H1 (cell line): ENCODE measurements at regions not wholly inside any gene's neighbourhood (a gene's known extent, or its start where the extent isn't known, plus 50 kb on each side); places are given as distances from the start of the nearest gene placed in this dataset.

Source experiments
- CTCF ChIA-PET: fragments of 300-600 bp; sonication (Branson Sonifier 250); formaldehyde crosslinking; loops from one replicate; lab custom pipeline; 2021; ENCODE audit not compliant: partially characterized antibody; lab: Charles Lee
- POLR2A ChIA-PET: fragments of 300-600 bp; sonication (Branson Sonifier 250); formaldehyde crosslinking; loops from one replicate; lab custom pipeline; 2021; ENCODE audit warnings: inconsistent platforms; ENCODE audit not compliant: partially characterized antibody; lab: Charles Lee
- DNase-seq, 2 experiments: peaks; one replicate each; pipeline versions ENCODE4 v3.0.0 to v3.0.0-alpha.2; 2010 to 2022; ENCODE audit warnings: low spot score in 2 of 2, low read depth in 1 of 2, mixed read lengths in 1 of 2
- FAIRE-seq: peaks from 2 replicates; lab custom pipeline; 2011; peaks lifted over from hg19 to GRCh38; lab: Jason Lieb, UNC
- H2AFZ ChIP-seq: 2 replicates; pipeline ENCODE4 v1.8.1; 2012; ENCODE audit warnings: low read length, inconsistent platforms
- H2AK5ac ChIP-seq: 2 replicates; pipeline ENCODE4 v1.6.1; 2013; ENCODE audit warnings: low read depth, low read length
- H2BK120ac ChIP-seq: replicated peaks from 2 replicates; pipeline ENCODE3; 2013; ENCODE audit warnings: low read depth, low read length, inconsistent platforms
- H2BK12ac ChIP-seq: 2 replicates; pipeline ENCODE4 v1.6.1; 2013; ENCODE audit warnings: low read depth, low read length
- H2BK15ac ChIP-seq: 2 replicates; pipeline ENCODE4 v1.6.1; 2013; ENCODE audit warnings: low read length
- H2BK20ac ChIP-seq: 2 replicates; pipeline ENCODE4 v1.6.1; 2013; ENCODE audit warnings: low read length
- H2BK5ac ChIP-seq: 2 replicates; pipeline ENCODE4 v1.6.1; 2013; ENCODE audit warnings: low read depth, low read length
- H3K14ac ChIP-seq: 2 replicates; pipeline ENCODE4 v1.6.1; 2013; ENCODE audit warnings: inconsistent platforms; ENCODE audit not compliant: insufficient read length
- H3K18ac ChIP-seq: 2 replicates; pipeline ENCODE4 v1.6.1; 2013; ENCODE audit warnings: low read length; ENCODE audit errors: extremely low read depth
- H3K23ac ChIP-seq: 2 replicates; pipeline ENCODE4 v1.6.1; 2013; ENCODE audit warnings: inconsistent platforms; ENCODE audit not compliant: insufficient read length
- H3K23me2 ChIP-seq: 2 replicates; pipeline ENCODE4 v1.6.1; 2013; ENCODE audit warnings: low read depth, low read length
- H3K27ac ChIP-seq: 2 replicates; pipeline ENCODE4 v1.6.1; 2011; ENCODE audit warnings: low read depth, low read length, inconsistent platforms
- H3K27me3 ChIP-seq, 4 experiments: replicated peaks in 1 of 4; 1 replicate in 1 of 4; 2 replicates in 3 of 4; pipeline versions ENCODE4 v1.6.1 to v1.8.1; 2011 to 2013; ENCODE audit warnings: low read length in 3 of 4, mild to moderate bottlenecking in 3 of 4, inconsistent platforms in 2 of 4, mixed read lengths in 2 of 4, moderate library complexity in 1 of 4; ENCODE audit not compliant: control insufficient read depth in 3 of 4, insufficient read depth in 3 of 4; ENCODE audit errors: extremely low read depth in 1 of 4
- H3K36me3 ChIP-seq, 4 experiments: 2 replicates each; pipeline versions ENCODE4 v1.6.1 to v1.8.1; 2011 to 2013; ENCODE audit warnings: mild to moderate bottlenecking in 4 of 4, low read length in 3 of 4, moderate library complexity in 2 of 4, control low read depth in 1 of 4, inconsistent platforms in 1 of 4; ENCODE audit not compliant: insufficient read depth in 4 of 4, control insufficient read depth in 2 of 4
- H3K4ac ChIP-seq: replicated peaks from 2 replicates; pipeline ENCODE3; 2013; ENCODE audit warnings: low read length, low read depth, mixed read lengths, inconsistent platforms; ENCODE audit not compliant: insufficient read length
- H3K4me1 ChIP-seq, 4 experiments: replicated peaks in 1 of 4; 1 replicate in 1 of 4; 2 replicates in 3 of 4; pipeline versions ENCODE4 v1.6.1 to v1.8.1; 2011 to 2013; ENCODE audit warnings: low read length in 3 of 4, inconsistent platforms in 2 of 4, mixed read lengths in 1 of 4; ENCODE audit not compliant: insufficient read depth in 4 of 4, control insufficient read depth in 3 of 4
- H3K4me2 ChIP-seq, 2 experiments: 2 replicates each; pipeline versions ENCODE4 v1.6.1 to v1.8.1; 2011 to 2013; ENCODE audit warnings: low read depth in 2 of 2, low read length in 2 of 2, control low read depth in 1 of 2, inconsistent platforms in 1 of 2, mild to moderate bottlenecking in 1 of 2; ENCODE audit not compliant: insufficient read depth in 1 of 2
- H3K4me3 ChIP-seq, 4 experiments: fragments of 200-600, 300-600 bp in 1 of 4; sonication (generic), shearing (Covaris generic), sonication (Bioruptor Twin) in 1 of 4; 2 replicates each; pipeline versions ENCODE4 v1.5.1 to v1.8.1; 2011 to 2016; ENCODE audit warnings: low read length in 4 of 4, low read depth in 3 of 4, control low read depth in 2 of 4, inconsistent platforms in 2 of 4, mild to moderate bottlenecking in 2 of 4, mixed read lengths in 1 of 4, moderate library complexity in 1 of 4; ENCODE audit not compliant: insufficient read depth in 2 of 4; ENCODE audit errors: extremely low read depth in 1 of 4
- H3K56ac ChIP-seq: replicated peaks from 2 replicates; pipeline ENCODE3; 2013; ENCODE audit warnings: low read depth, mild to moderate bottlenecking, mixed read lengths, low read length, inconsistent platforms; ENCODE audit not compliant: insufficient read length
- H3K79me1 ChIP-seq: 2 replicates; pipeline ENCODE4 v1.6.1; 2013; ENCODE audit warnings: low read depth, low read length, control low read depth
- H3K79me2 ChIP-seq, 2 experiments: 2 replicates each; pipeline versions ENCODE4 v1.6.1 to v1.8.1; 2012 to 2013; ENCODE audit warnings: low read length in 2 of 2, mild to moderate bottlenecking in 2 of 2, inconsistent platforms in 1 of 2; ENCODE audit not compliant: insufficient read depth in 2 of 2, control insufficient read depth in 1 of 2
- H3K9ac ChIP-seq, 4 experiments: replicated peaks in 1 of 4; 1 replicate in 1 of 4; 2 replicates in 3 of 4; pipeline versions ENCODE4 v1.6.1 to v1.8.1; 2011 to 2013; ENCODE audit warnings: low read depth in 3 of 4, low read length in 3 of 4, control low read depth in 2 of 4, mild to moderate bottlenecking in 2 of 4, moderate library complexity in 2 of 4, inconsistent platforms in 1 of 4; ENCODE audit errors: extremely low read depth in 1 of 4
- H3K9me3 ChIP-seq, 2 experiments: 2 replicates each; pipeline versions ENCODE4 v1.6.1 to v1.8.1; 2012 to 2013; ENCODE audit warnings: mild to moderate bottlenecking in 2 of 2, moderate library complexity in 2 of 2, control low read depth in 1 of 2, inconsistent platforms in 1 of 2, low read depth in 1 of 2, low read length in 1 of 2, mixed read lengths in 1 of 2; ENCODE audit not compliant: insufficient read depth in 2 of 2
- H4K20me1 ChIP-seq, 2 experiments: replicated peaks in 1 of 2; 2 replicates each; pipeline versions ENCODE3 to v1.8.1; 2011 to 2013; ENCODE audit warnings: inconsistent platforms in 2 of 2, low read length in 2 of 2, mild to moderate bottlenecking in 1 of 2; ENCODE audit not compliant: insufficient read depth in 2 of 2, control insufficient read depth in 1 of 2
- H4K5ac ChIP-seq: 2 replicates; pipeline ENCODE4 v1.6.1; 2013; ENCODE audit warnings: low read length, low read depth, mixed read lengths, inconsistent platforms; ENCODE audit not compliant: insufficient read length
- H4K8ac ChIP-seq: 2 replicates; pipeline ENCODE4 v1.8.0; 2013; ENCODE audit warnings: mild to moderate bottlenecking, moderate library complexity, low read length, inconsistent platforms; ENCODE audit not compliant: insufficient read depth; ENCODE audit errors: extremely low read depth
- H4K91ac ChIP-seq: replicated peaks from 2 replicates; pipeline ENCODE3; 2013; ENCODE audit warnings: low read length, mixed read lengths, inconsistent platforms; ENCODE audit not compliant: insufficient read length
- ASH2L ChIP-seq: fragments of 200-600, 300-600 bp; sonication (generic); IDR thresholded peaks from one replicate; pipeline ENCODE4 v1.7.1; 2017; ENCODE audit warnings: low read length
- KDM5A ChIP-seq: fragments of 200-600 bp; IDR thresholded peaks from 2 replicates; pipeline ENCODE4 v1.7.1; 2012; ENCODE audit warnings: mild to moderate bottlenecking, low read length, inconsistent platforms, mixed read lengths
- WGBS, 2 experiments: shearing (Covaris generic) in 1 of 2; methylation state at CpG; one replicate each; pipeline versions ENCODE4 v1.1.6 to v1.1.7; 2013 to 2015; ENCODE audit warnings: low lambda C conversion rate in 2 of 2, mixed read lengths in 2 of 2, inconsistent platforms in 1 of 2, low coverage in 1 of 2, missing lambda C conversion rate in 1 of 2; ENCODE audit not compliant: insufficient replicate concordance in 2 of 2, insufficient coverage in 1 of 2, insufficient read length in 1 of 2; ENCODE audit errors: extremely low coverage in 1 of 2, missing lambda C conversion rate in 1 of 2; 5-methylcytosine and 5-hydroxymethylcytosine counted together

DNA sequence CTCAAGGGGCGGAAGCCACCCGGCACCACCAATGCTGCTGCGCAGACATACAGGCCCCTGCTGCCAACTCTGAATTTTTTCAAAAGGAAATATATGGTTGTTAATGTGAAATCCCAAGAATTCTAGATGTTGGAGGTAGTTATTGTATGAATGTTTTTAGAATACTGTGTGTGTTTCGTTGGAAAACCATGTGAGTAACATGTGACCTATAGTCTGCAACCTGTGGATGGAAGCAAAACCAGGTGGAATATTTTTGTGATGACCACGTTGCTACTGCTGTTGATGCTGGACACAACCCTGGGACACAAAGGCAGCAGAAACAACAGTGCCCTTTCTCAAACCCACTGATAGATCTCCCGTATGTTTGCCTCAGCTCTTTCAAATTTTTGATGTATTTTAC is 376.3 kb upstream of the SALL1 start:
- Histone ChIP-seq H3K4ac (no peak overlapping the region), H3K18ac (no peak overlapping the region), H3K23me2 (no peaks in the 10 kb centered on the region), H4K91ac (no peak overlapping the region), H3K14ac (no peak overlapping the region), H3K27ac (no peak overlapping the region), H3K9ac (no peak overlapping the region), H3K23ac (no peak overlapping the region), H2AFZ (no peak overlapping the region), H3K4me1 (peaks cover 2 to 6% (median 4%) of the 10 kb centered on the region in 4 experiments; a peak in 4 of 7 replicates), H3K4me2 (no peak overlapping the region), H2AK5ac (no peak overlapping the region), H3K56ac (no peak overlapping the region), H2BK15ac (no peak overlapping the region), H3K36me3 (no peaks in the 10 kb centered on the region), H3K79me2 (no peaks in the 10 kb centered on the region), H2BK120ac (no peak overlapping the region), H3K27me3 (no peaks in the 10 kb centered on the region), H4K8ac (no peak overlapping the region), H4K5ac (no peak overlapping the region), H3K9me3 (0 out of 4 replicates have a peak, but pooled peaks cover 0 to 3% of the 10 kb centered on the region in 2 experiments), H2BK5ac (no peak overlapping the region), H2BK12ac (no peak overlapping the region), H4K20me1 (no peaks in the 10 kb centered on the region), H3K79me1 (no peaks in the 10 kb centered on the region; the same call in 1 of the 2 replicates), H3K4me3 (no peak overlapping the region), H2BK20ac (no peak overlapping the region)
- no peak for DNase-seq
- POLR2A ChIA-PET = no interaction called here
- no peak for FAIRE-seq
- 96% methylated on average over 6 of the region's 6 CpGs; no CpG with 5 or more reads in 1 of the 2 experiments for WGBS, 2 experiments
- CTCF ChIA-PET = no interaction called here
- no peak for TF ChIP-seq ASH2L
- no peak for TF ChIP-seq KDM5A
